UCSD-AML1 (cell line): ENCODE measurements at regions not wholly inside any gene's neighbourhood (a gene's known extent, or its start where the extent isn't known, plus 50 kb on each side); places are given as distances from the start of the nearest gene placed in this dataset.

ENCODE experiments used
- DNase-seq: peaks from one replicate; lab custom pipeline; 2025; ENCODE audit not compliant: unreplicated experiment; lab: John Stamatoyannopoulos, UW

- no peak for DNase-seq
These were observed 783.6 kb upstream of the ZEB2 start for GRCh38 chr2:145303536-145303935.

GRCh38 chr2:145302886-145303285 is 783.0 kb upstream of the ZEB2 start:
- DNase-seq, result no peak

DNA sequence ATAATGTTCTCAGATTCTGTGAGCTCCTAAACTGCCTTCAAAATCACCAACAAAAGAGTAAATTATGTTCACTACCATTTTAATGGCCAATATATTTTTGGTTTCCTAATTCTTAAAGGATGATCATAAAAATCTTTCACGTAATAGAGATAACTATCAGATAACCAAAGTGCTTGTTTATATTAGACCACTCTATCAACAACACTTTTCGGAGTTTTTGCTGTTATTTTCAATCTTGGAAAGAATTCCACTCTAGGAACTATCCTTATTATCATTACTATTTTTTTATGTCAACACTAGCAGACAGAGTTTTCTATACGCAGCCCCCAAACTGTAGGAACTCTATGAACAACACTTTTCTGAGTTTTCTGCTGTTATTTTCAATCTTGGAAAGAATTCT is 782.5 kb upstream of the ZEB2 start:
- no peak for DNase-seq

- no peak for DNase-seq
These were observed 779.4 kb upstream of the ZEB2 start for GRCh38 chr2:145299368-145299767.

DNA sequence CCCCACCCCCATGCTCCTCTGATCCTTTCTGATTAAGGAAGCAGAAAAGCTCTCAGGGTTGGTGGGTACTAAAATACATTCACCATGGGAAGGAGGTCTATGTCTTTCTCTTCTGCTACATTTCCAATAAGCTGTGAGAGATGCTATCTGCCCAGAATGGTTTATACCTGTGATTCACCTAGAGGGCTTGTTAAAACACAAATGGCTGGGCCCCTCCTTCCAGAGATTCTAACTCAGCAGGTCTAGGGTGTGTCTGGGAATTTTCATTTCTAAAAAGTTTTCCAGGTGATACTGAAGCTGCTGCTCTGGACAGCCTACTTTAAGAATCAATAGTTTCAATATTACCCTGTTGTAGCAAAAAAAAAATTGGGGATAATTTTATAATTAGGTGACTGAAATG is 772.2 kb upstream of the ZEB2 start:
- DNase-seq, result no peak

- DNase-seq, result no peak
These were observed 771.1 kb upstream of the ZEB2 start for GRCh38 chr2:145290986-145291385.

DNA sequence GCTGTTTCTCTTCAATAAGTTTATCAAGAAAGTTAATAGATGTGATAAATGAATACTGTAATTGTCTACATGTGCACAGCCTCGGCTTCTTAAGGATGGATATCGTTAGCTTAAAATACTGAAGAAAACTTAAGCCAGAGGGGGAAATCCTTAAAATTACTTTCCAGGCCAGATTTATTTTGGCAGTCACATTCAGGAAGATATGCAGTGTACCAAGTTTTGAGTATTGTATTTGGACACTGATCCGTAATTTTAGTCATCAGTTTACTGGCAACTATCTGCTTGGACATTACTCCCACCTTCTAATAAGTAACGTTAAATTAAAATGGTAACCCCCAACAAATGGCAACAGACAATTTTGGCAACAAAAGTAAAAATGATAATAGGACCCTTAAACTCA is 770.0 kb upstream of the ZEB2 start:
- DNase-seq, result no peak

DNA sequence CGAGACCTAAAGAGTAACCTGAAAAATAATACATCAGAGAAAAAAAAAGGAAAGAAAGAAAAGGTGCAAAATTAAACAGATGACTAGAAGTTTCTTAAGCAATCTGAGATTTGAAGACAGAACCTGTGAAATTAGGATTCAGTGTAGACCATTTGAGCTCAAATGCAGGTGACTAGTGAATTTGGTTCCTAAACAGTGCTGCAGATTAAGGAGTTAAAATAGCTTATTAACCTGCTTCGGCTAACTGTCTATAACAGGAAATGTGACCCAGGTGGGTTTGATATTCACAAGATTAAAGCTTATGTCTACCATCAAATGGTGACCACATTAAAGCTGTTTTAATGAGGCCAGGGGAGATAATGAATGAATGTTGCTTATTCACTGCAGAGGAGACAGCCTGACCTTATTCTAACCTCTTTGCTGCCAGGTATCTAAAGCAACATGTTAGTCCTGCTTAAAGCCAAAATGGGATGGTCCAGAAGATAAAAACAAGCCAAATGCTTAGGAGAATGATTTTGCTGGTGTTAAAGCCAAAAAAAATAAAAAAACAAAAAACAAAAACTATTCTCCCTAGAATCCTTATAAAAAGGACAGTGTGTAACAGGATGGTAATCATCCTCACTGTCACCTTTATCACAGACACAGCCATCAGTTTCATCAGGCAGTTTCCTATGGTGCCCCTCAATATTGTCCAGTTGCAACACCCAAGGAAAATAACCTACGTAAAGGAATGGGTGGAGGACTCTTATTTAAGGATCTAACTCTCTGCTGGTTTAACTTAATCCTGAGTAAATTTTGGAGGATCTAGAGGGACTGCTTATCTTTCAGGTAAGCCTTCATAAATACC is 769.0 kb upstream of the ZEB2 start:
- no peak for DNase-seq

DNA sequence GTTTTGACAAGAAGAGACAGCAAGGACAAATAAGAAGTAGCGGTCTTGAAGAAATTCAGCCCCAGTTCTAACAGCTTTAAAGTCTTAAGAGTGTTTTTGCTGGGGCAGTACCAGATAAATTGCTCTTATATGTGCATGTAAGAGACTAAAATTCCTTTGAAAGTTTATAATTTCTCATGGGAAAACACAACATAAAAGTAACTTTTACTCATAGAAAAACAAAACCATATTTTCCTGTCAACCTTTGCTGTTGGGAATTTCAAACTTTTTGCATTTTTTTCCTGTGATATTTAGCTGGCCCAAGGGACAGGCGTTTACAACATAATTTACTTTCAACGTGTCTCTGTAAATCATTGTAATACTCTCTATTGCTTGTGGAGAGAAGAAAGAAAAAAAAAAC is 767.8 kb upstream of the ZEB2 start:
- DNase-seq, result no peak

- DNase-seq, result no peak
These were observed 766.9 kb upstream of the ZEB2 start for GRCh38 chr2:145286716-145287275.

GRCh38 chr2:145284551-145284950 is 764.6 kb upstream of the ZEB2 start:
- no peak for DNase-seq

GRCh38 chr2:145283131-145283530 is 763.2 kb upstream of the ZEB2 start:
- no peak for DNase-seq

DNA sequence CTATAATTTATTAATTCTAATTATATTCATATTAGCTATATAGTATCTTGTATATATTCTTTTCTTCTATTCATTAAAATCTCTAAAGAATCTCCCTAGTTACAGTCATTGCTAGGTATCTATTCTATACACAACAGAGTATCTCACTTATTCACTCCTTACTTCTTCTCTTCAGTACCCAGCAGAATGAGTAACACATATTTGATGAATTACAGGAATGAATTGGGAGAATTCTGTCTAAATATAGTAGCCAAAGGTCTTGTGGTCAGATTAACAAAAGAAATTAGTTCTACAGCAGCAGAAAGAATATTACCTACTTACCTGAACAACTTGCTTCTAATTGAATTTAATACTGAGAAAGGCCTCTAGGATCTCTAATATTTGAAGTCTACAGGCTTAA is 758.0 kb upstream of the ZEB2 start:
- DNase-seq, result no peak

GRCh38 chr2:145273840-145274239 is 753.9 kb upstream of the ZEB2 start:
- no peak for DNase-seq

DNA sequence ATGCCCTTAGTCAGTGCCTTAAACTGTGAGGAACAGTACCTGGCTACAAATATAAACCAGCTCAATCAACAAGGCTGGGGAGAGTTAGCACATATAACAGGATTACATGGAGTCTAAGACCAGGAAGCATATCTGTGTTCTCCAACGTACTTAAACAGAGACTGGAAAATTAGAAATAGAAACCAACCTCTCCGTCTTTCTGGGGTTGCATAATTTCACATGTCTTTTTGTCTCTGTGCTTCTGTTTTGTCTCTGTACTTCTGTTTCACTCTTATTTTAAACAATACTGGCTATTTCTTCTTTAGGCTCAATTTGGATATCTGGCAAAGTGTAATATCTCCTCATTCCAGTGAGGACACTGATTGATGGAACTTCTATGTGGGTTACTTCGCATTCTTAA is 749.0 kb upstream of the ZEB2 start:
- no peak for DNase-seq

DNA sequence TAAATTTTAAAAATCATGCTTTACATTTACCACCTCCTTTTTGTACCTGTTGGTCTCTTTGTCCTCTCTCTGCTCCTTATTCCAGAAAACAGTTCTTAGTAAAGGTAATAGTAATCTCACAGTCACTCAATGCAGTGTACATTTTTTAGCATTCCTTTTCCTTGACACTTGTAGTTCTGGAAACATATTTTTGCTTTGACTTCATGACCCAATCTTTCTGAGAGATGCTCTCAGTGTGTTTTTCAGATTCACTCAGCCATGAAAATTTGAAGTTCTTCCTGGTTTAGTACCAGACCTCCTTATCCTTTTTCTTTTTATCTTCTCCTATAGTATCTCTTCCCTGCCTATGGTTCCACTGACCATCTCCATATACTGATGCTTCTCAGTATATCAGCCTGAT is 747.5 kb upstream of the ZEB2 start:
- no peak for DNase-seq

DNA sequence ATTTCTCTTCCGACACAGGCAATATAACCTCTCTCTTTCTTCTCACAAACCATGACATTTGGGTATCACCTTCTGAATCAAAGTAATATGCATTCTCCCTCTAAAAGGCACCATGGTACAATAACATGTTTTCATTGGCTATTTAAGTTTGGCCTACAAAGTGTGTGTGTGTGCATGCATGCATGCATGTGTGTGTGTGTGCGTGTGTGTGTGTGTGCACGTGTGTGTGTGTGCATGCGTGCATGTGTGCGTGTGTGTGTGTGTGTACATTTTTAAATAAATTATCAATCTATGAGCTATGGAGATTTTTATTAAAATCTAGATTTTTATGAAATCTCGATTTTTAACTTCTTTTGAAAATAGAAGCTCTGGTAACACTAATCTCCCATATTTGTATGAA is 745.3 kb upstream of the ZEB2 start:
- no peak for DNase-seq

- no peak for DNase-seq
These were observed 740.8 kb upstream of the ZEB2 start for GRCh38 chr2:145260674-145261073.

GRCh38 chr2:145260081-145260480 is 740.2 kb upstream of the ZEB2 start:
- no peak for DNase-seq

- peak; percentile 4 for DNase-seq
These were observed 739.1 kb upstream of the ZEB2 start for GRCh38 chr2:145258903-145259579.

DNA sequence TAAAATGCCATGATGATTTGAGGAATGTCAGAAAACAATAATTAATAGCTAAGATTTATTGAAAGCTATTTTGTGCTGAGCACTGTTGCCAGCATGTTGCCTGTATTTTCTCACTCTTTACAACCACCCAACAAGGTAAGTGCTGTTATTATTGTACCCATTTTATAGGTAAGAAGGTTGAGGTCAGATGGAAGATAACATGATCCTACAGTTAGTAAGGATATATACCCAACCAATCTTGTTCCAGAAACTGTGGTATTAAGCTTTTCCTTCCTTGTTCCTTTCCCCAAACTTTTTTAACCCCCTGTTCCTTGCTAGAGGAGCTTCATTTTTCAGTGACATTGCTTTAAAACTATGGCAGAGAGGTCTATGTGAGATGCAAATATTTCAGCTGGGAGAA is 738.0 kb upstream of the ZEB2 start:
- DNase-seq, result no peak

- no peak for DNase-seq
These were observed 736.6 kb upstream of the ZEB2 start for GRCh38 chr2:145256551-145256950.
